Effector memory CD4-positive, alpha-beta T cell (primary cell): ENCODE measurements at regions not wholly inside any gene's neighbourhood (a gene's known extent, or its start where the extent isn't known, plus 50 kb on each side); places are given as distances from the start of the nearest gene placed in this dataset.

Experiments
- DNase-seq, 3 donors: peaks; one replicate each; pipeline ENCODE4 v3.0.0-alpha.2; 2020
- H3K27ac ChIP-seq: 2 replicates; pipeline ENCODE4 v1.7.0; 2013; ENCODE audit warnings: mild to moderate bottlenecking, low read length, moderate library complexity; ENCODE audit not compliant: insufficient read depth, poor library complexity, severe bottlenecking
- H3K27me3 ChIP-seq: replicated peaks from 2 replicates; pipeline ENCODE4 v1.7.0; 2013; ENCODE audit warnings: mild to moderate bottlenecking, low read length; ENCODE audit not compliant: insufficient read depth, control insufficient read depth, poor library complexity, severe bottlenecking
- H3K36me3 ChIP-seq: 2 replicates; pipeline ENCODE4 v1.7.0; 2013; ENCODE audit warnings: mild to moderate bottlenecking, low read length, moderate library complexity; ENCODE audit not compliant: control insufficient read depth, insufficient read depth
- H3K4me1 ChIP-seq: 2 replicates; pipeline ENCODE4 v1.7.0; 2013; ENCODE audit warnings: low read length, mild to moderate bottlenecking; ENCODE audit not compliant: control insufficient read depth, insufficient read depth, poor library complexity, severe bottlenecking
- H3K4me3 ChIP-seq: 2 replicates; pipeline ENCODE4 v1.7.0; 2013; ENCODE audit warnings: low read length, low read depth, mild to moderate bottlenecking; ENCODE audit not compliant: insufficient read depth, poor library complexity, severe bottlenecking
- H3K9me3 ChIP-seq: 2 replicates; pipeline ENCODE4 v1.7.0; 2013; ENCODE audit warnings: mild to moderate bottlenecking, low read length, moderate library complexity; ENCODE audit not compliant: control insufficient read depth

DNA sequence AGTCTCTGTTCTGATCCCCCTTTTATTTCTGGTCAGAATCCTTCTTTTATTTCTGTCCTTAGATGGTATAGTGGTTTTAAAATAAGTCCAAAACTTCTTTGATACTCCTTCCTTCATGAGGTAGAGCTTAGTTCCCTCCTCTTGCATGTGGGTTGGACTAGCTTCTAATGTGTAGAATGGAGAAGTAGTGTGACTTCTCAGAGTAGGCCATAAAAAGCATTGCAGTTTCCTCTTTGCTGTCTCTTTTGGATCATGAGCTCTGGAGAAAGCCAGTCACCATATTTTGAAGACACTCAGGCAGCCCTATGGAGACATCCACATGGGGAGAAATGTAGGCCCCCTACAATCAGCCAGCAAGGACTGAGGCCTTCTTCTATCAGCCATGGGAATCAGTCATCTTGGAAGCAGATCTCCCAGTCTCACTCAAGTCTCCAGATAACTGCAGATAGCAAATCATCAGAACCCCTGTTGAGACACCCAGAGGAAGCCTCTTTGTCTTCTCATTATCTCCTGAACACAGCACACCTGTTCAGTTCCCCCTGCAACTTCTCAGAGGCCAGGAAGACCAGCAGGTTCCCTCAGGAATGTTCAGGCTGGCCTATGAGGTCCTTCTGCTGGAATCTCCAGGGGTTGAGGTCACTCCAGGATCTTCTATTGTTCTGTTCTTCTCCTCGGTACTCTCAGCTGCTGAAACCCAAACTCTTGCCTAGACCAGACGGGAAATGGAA, 511.9 kb upstream of the ZMIZ1 start:
- H3K27me3 ChIP-seq, result peaks cover 3% of the 10 kb centered on the region
- H3K4me3 ChIP-seq, result no peak overlapping the region

DNA sequence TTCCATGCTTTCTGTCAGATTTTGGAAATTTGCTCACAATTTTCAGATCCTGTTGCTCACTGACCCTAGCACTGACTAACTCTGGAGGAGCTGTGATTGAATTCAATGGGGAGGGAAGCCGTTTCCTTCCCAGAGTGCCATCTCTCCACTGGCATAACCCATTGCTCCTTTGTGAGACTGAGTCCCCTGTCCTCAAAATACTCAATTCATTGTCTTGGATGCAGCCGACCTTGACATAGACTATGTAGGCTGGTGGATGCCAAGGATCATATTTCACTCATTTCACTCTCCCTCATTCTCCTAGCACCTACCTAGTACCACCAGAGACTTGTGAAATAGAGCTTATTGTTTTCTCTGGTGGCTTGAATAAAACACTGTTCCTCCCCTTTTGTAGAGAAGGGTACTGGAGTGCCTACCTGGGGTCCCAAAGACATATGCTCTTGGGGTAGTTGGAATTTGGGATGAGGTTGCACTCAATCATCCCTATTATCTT, 511.3 kb upstream of the ZMIZ1 start:
- Histone ChIP-seq H3K4me3 (no peak overlapping the region), H3K9me3 (no peaks in the 10 kb centered on the region), H3K27ac (no peak overlapping the region), H3K36me3 (no peaks in the 10 kb centered on the region), H3K4me1 (no peaks in the 10 kb centered on the region), H3K27me3 (peaks cover 1% of the 10 kb centered on the region)
- DNase-seq, result no peak

More for the DNA sequence above, 511.9 kb upstream of the ZMIZ1 start:
- no peaks in the 10 kb centered on the region for H3K9me3 ChIP-seq
- no peak for DNase-seq
- no peak overlapping the region for H3K27ac ChIP-seq
- H3K4me1 ChIP-seq, result no peaks in the 10 kb centered on the region
- H3K36me3 ChIP-seq, result no peaks in the 10 kb centered on the region

DNA sequence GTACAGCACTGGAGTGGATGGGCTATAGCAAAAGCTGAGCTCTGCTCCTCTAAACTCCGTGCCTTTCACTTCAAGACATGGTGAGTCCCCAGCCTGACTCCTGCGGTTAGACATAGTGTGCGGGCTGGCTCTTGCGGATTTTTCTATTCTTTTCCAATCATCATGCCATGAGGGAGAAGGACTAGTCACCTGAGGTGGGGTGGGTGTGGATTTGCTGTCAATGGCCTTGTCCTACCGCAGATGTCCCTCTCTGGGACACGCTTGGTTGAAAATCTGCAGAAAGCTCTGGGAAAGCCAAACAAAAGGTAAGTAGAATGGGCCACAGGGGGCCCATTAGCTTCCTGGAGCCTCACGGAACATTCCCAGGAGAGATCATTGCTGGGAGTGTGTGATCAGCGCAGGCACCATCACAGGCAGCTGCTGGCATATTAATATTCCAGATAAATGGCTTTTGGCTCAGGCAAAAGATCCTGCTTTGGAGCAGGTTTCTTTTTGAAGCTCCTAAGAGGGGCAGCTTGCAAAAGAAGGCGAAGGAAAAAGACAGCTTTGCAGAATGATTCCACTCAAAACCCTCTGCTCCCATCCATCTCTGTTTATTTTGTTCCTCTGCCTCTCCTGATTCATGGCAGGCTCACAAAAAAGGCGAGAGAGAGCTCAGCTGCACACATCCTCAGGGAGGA, 509.0 kb upstream of the ZMIZ1 start:
- Histone ChIP-seq H3K4me3 (no peak overlapping the region), H3K9me3 (no peaks in the 10 kb centered on the region), H3K4me1 (no peaks in the 10 kb centered on the region), H3K27ac (no peak overlapping the region), H3K27me3 (no peaks in the 10 kb centered on the region), H3K36me3 (no peaks in the 10 kb centered on the region)
- DNase-seq, result no peak

DNA sequence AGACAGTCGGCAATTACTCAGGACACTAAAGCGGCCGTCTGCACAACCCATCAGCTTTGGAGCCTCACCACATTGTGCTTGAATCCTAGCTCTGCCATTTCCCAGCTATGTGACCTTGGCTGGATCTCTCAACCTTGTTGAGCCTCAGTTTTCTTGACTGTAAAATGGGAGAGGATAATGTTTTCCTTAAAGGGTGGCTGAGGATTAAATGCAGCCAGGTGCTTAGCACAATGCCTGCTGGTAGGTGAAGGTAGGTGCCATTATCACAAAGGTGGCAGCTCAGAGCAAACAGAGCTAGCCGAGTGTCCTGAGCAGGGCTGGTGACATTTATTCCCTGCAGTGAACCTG, 508.5 kb upstream of the ZMIZ1 start:
- Histone ChIP-seq H3K4me3 (no peak overlapping the region), H3K36me3 (no peaks in the 10 kb centered on the region)

DNA sequence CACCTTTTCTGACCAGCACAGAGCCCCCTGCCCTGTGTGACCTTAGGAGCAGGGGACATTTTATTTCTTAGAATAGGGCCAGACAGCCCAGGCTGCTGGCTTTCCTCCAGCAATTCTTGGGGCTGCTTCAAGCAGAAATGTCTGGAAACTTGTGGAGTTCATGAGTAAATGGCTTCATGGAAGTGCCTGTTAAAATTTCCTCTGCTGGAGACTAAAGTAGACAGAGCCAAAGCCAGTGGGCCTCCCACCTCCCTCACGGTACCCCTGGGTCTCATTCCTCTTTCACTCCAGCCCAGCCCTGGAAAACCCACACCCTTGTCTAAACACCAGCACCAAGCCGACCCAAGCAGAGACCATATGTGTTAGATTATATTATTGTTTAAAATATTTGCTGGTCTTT, 505.5 kb upstream of the ZMIZ1 start:
- Histone ChIP-seq H3K27me3 (no peaks in the 10 kb centered on the region), H3K27ac (no peak overlapping the region), H3K4me3 (no peak overlapping the region), H3K36me3 (no peaks in the 10 kb centered on the region), H3K9me3 (no peaks in the 10 kb centered on the region), H3K4me1 (no peaks in the 10 kb centered on the region)
- no peak for DNase-seq

More for the DNA sequence above, 508.5 kb upstream of the ZMIZ1 start:
- Histone ChIP-seq H3K4me1 (no peaks in the 10 kb centered on the region), H3K9me3 (no peaks in the 10 kb centered on the region), H3K27ac (no peak overlapping the region), H3K27me3 (no peaks in the 10 kb centered on the region)
- no peak for DNase-seq

DNA sequence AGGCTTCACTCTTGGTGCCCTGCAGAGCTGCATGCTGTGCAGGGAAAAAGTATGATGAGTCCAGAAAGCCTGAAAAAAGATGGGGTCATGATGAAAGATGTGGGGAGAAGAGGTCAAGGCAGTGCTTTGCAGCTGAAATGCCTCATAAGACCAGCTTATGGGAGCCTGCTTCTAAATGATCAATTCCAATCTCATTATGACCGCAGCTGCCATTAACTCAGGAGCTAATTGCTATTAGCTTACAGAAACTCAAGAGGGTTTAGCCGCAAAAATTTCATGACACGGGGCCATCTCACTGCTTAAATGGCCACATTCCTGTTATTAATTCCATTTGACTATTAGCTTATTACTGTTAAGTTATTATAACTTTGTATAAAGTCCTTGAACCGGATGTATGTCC, 502.9 kb upstream of the ZMIZ1 start:
- Histone ChIP-seq H3K4me1 (no peaks in the 10 kb centered on the region), H3K4me3 (no peak overlapping the region), H3K9me3 (no peaks in the 10 kb centered on the region), H3K27me3 (no peaks in the 10 kb centered on the region), H3K36me3 (no peaks in the 10 kb centered on the region), H3K27ac (no peak overlapping the region)
- DNase-seq, result no peak

DNA sequence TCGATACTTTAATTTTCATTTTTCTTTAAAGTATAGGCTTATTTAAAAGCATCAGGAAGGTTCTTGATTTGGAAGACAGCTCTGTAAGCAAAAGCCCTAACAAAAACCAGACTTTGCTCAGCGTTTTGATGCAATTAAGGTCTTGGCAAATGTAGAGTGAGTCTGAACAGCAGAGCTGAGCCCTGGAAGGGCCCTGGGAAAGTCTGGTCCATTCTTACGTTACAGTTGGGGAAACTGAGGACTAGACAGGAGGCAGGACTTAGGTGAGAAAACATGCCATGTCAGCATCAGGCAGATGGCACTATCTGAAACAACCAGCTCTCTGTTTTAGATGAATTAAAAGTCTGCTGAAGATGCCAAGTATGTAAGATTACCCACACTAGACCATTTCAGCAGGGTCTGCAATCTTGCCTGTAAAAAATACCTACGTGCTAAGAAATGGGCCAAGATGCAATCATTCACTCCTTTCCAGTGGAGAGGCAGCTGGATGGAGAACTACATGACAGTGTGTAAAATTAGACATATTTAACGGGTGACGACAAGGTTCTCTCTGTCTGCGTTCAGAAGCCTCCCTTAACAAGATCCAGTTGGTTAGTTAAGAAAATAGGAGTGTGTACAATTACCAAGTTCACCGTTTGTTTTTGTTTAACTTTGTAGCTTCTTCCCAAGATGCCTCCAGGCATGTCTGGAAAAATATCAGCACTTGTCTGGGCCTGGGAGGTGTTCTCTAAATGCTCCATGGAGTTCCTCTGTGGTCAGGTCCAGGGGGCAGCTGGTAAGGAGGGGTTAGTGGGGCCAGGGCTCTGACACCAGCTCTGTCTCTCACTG, 502.3 kb upstream of the ZMIZ1 start:
- Histone ChIP-seq H3K36me3 (no peaks in the 10 kb centered on the region), H3K27ac (no peak overlapping the region), H3K4me3 (no peak overlapping the region), H3K9me3 (no peaks in the 10 kb centered on the region), H3K4me1 (no peaks in the 10 kb centered on the region), H3K27me3 (no peaks in the 10 kb centered on the region)
- DNase-seq, result no peak

DNA sequence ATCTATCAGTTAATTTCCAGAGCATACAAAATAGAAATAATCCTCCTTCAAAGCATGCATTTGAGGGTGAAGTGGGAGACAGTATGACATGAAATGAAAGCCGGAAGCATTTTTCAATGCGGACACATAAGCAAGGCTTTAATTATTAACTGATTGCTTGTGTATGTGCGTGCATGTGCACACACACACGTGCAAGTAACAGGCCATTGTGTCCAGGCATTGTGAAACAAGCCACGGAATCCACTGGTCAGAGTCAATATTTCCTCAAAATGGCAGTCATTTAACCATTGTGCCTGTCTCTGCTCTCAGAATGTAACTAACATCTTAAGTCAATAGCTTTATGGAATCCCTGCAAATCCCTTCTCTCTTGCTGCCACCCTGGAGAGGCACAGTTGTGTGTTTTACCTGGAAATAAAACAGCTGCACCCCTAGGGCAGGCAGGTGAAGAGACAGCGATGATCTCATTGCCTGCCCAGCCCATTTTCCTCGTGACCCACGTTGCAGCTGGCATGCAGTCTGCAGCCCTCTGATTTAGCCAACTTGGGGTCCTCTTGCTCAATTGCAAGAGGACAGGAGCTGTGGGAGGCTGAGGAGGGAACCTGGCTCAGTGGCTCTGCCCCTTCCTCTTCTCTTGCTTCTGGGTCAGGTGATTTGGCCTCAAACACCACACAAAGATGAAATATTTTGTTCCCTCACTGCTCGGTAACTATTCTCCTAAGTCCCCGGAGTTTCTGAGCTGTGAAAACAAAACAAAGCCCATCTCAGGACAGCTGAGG, 500.9 kb upstream of the ZMIZ1 start:
- no peaks in the 10 kb centered on the region for H3K9me3 ChIP-seq
- no peak overlapping the region for H3K4me3 ChIP-seq
- DNase-seq, result no peak
- H3K4me1 ChIP-seq, result no peaks in the 10 kb centered on the region
- no peaks in the 10 kb centered on the region for H3K27me3 ChIP-seq
- no peak overlapping the region for H3K27ac ChIP-seq
- H3K36me3 ChIP-seq, result no peaks in the 10 kb centered on the region

DNA sequence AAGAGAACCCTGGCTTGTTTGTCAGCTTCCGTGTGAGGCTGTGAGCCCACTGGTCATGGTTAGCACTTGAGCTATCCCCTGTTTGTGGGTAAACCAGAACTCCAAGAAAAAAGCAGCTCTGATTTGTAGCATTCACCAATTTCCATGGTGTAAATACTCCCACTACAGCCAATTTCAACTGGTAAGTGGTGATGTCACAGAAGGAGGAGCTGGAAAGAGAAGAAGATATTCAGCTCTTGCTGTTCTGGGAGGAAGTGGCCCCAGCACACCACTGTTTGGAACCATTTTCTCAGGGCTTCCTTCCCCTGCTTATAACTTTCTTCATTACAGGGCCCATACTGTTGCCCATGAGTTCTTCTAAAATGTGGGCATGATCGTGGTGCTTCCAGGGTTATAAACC, 500.1 kb upstream of the ZMIZ1 start:
- Histone ChIP-seq H3K27me3 (no peaks in the 10 kb centered on the region), H3K4me1 (no peaks in the 10 kb centered on the region), H3K9me3 (no peaks in the 10 kb centered on the region), H3K4me3 (no peak overlapping the region), H3K27ac (no peak overlapping the region), H3K36me3 (no peaks in the 10 kb centered on the region)
- DNase-seq, result no peak
